ENCODE measurements at regions not wholly inside any gene's neighbourhood (a gene's known extent, or its start where the extent isn't known, plus 50 kb on each side); places are given as distances from the start of the nearest gene placed in this dataset.

DNA sequence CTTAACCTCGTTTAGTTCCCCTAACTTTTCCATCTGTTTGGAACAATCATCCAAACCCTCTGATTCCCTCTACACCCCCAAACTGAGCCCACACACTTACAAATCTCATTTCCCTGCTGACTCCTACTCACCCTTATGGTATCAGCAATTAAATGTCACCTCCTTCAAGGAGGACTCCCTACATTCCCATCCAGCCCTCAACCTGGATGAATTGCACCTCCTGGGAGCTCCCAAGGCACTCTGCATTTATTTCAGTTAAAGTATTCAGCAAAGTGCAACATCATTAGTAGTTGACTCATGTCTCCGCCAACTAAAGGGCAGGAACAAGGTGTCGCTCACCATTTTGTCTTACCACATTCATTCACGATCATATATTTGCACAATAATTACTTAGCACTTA, 353.5 kb downstream of the TMEM114 start:
- Mint-ChIP-seq H3K27ac (no peak overlapping the region), H3K27me3 (ENCODE audit: insufficient read depth) (no peaks in the 10 kb centered on the region), H3K4me1 (ENCODE audit: low read depth) (no peaks in the 10 kb centered on the region), H3K36me3 (ENCODE audit: low read depth) (no peaks in the 10 kb centered on the region), H3K9me3 (peaks cover 26% of the 10 kb centered on the region), H3K4me3 (no peak overlapping the region)
- intact Hi-C loops (cut with micrococcal nuclease): no loop called here
- DNase-seq (ENCODE audit: low spot score): no peak

DNA sequence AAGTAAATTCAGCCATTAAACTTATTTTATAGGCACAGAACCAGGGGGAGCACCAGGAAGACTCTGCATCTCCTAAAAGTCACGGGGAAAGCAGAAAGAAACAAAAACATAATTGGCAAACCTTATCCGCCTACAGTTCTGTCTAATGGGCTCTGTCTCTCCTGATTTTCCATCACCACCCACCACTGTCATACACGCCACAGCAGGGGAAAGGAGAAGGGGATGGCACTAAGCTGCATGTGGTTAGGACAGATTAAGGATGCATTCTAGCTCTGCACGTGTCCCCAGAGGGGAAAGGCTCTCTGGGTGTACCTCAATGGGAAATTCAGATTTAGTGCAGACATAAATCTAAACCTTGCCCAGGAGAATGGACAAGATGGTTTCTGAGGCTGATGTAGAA, 359.8 kb downstream of the TMEM114 start:
- Mint-ChIP-seq H3K36me3 (ENCODE audit: low read depth) (no peaks in the 10 kb centered on the region), H3K4me1 (ENCODE audit: low read depth) (no peaks in the 10 kb centered on the region), H3K4me3 (no peak overlapping the region), H3K27ac (no peak overlapping the region), H3K9me3 (peaks cover 17% of the 10 kb centered on the region), H3K27me3 (ENCODE audit: insufficient read depth) (no peaks in the 10 kb centered on the region)
- intact Hi-C loops (cut with micrococcal nuclease): no loop called here
- DNase-seq (ENCODE audit: low spot score): no peak

DNA sequence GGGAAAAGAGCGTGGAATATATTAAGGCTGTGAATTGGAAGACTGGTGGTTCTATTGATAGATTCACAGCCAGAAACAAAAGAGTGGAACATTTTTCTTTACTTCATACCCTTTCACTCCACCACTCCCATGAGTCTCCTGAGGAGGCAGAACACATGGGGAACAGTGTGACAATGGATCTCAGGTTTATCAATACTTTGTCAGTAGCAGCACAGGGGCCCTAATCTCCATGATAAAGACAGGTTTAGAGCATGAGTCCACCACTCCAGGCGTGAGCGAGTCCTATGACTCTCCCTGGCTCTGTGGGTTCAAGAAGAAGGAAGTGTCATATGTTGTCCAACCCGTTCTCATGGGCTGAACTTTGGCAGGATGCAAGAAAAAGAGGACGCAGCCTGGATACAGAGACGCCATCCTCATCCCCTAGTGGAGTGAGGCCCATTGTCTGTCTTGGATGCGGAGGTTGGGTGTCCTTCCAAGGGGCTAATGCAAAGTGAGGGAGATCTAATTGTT, 361.2 kb downstream of the TMEM114 start:
- H3K4me3 Mint-ChIP-seq: no peak overlapping the region
- intact Hi-C loops (cut with micrococcal nuclease): no loop called here
- peaks cover 19% of the 10 kb centered on the region for H3K9me3 Mint-ChIP-seq
- H3K27ac Mint-ChIP-seq: no peak overlapping the region
- no peaks in the 10 kb centered on the region for H3K27me3 Mint-ChIP-seq (ENCODE audit: insufficient read depth)
- DNase-seq (ENCODE audit: low spot score): no peak
- no peaks in the 10 kb centered on the region for H3K4me1 Mint-ChIP-seq (ENCODE audit: low read depth)
- no peaks in the 10 kb centered on the region for H3K36me3 Mint-ChIP-seq (ENCODE audit: low read depth)

DNA sequence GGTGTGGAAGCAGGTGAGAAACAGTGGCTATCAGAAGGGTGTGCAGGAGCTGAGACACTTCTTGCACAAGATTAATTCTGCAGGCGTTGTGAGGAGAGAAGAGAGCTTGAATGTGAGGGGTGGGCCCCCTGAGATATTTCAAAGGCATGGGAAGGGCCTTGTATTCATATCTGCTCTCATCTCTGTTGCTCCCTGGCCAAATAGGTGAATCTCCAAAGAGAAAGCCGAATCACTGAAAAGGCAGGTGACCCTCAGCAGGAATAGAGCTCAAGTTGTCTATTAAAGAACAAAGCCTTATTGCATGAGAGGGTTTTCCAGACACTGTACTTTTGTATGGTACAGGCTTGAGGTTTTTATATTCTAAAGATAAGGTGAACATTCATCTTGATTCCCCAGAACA, 373.1 kb downstream of the TMEM114 start:
- Mint-ChIP-seq H3K27ac (no peak overlapping the region), H3K4me3 (no peak overlapping the region), H3K9me3 (peaks cover 39% of the 10 kb centered on the region), H3K27me3 (ENCODE audit: insufficient read depth) (no peaks in the 10 kb centered on the region), H3K36me3 (ENCODE audit: low read depth) (no peaks in the 10 kb centered on the region), H3K4me1 (ENCODE audit: low read depth) (no peaks in the 10 kb centered on the region)
- intact Hi-C loops (cut with micrococcal nuclease): no loop called here
- no peak for DNase-seq (ENCODE audit: low spot score)

DNA sequence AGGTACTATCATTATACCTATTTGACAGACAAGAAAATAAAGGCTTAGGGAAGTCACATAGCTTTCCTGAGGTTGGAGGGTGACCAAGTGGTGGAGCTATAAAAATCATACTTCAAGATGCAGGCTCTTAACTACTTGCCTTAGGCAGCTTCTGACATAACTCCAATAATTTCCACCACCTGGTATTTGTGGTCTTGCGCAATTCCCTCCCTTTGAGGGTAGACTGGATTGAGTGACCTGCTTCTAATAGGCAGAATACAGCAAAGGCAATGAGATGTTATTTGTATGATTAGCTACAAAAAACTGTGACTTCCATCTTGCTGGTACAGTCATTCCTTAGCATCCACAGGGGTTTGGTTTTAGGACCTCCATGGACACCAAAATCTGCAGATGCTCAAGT, 385.5 kb downstream of the TMEM114 start:
- no peak overlapping the region for H3K4me3 Mint-ChIP-seq
- H3K4me1 Mint-ChIP-seq (ENCODE audit: low read depth): no peaks in the 10 kb centered on the region
- intact Hi-C loops (cut with micrococcal nuclease): no loop called here
- H3K36me3 Mint-ChIP-seq (ENCODE audit: low read depth): no peaks in the 10 kb centered on the region
- DNase-seq (ENCODE audit: low spot score): no peak
- no peaks in the 10 kb centered on the region for H3K27me3 Mint-ChIP-seq (ENCODE audit: insufficient read depth)
- H3K9me3 Mint-ChIP-seq: peaks cover 12% of the 10 kb centered on the region
- H3K27ac Mint-ChIP-seq: no peak overlapping the region

DNA sequence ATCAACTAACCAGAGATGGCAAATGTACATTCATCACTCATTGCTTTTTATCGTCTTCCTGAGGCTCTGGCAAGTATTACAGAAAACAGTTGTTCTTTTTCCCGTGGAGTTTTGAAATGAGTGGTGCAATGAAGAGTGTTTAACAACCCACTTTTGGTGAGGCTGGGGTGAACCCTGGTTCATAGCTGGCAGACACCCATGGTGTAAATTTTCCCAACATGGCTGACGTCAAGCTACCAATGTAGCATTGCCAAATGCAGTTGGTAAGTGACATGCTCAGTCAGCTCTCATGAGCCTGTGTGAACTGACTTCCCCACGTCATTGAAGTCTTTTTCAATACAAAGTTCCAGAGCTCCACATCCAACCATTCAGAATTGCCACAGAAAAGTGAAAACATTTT, 386.2 kb downstream of the TMEM114 start:
- Mint-ChIP-seq H3K4me3 (no peak overlapping the region), H3K9me3 (peaks cover 12% of the 10 kb centered on the region), H3K27me3 (ENCODE audit: insufficient read depth) (no peaks in the 10 kb centered on the region), H3K4me1 (ENCODE audit: low read depth) (no peaks in the 10 kb centered on the region), H3K27ac (no peak overlapping the region), H3K36me3 (ENCODE audit: low read depth) (no peaks in the 10 kb centered on the region)
- intact Hi-C loops (cut with micrococcal nuclease): no loop called here
- DNase-seq (ENCODE audit: low spot score): no peak

DNA sequence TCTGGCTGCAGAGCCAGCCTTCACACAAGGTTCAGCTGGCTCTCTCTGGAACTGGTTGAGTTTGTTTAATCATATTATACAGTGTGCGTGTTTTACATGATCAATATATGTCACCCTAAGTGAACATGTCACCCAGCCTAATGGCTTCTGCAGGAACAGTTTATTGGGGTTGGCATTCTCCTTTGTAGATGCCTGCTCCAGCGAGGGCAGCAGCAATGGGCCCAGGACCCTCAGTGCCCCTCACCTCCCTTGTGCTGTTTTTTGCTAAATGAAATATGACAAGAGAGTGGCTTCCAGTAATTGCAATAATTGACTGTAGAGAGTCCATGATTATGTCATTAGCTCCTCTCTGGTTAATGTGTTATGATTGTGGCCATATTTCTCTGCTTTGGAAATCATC, 387.2 kb downstream of the TMEM114 start:
- Mint-ChIP-seq H3K36me3 (ENCODE audit: low read depth) (no peaks in the 10 kb centered on the region), H3K27ac (no peak overlapping the region), H3K4me3 (no peak overlapping the region), H3K27me3 (ENCODE audit: insufficient read depth) (no peaks in the 10 kb centered on the region), H3K4me1 (ENCODE audit: low read depth) (no peaks in the 10 kb centered on the region), H3K9me3 (peaks cover 16% of the 10 kb centered on the region)
- DNase-seq (ENCODE audit: low spot score): no peak
- intact Hi-C loops (cut with micrococcal nuclease): no loop called here

DNA sequence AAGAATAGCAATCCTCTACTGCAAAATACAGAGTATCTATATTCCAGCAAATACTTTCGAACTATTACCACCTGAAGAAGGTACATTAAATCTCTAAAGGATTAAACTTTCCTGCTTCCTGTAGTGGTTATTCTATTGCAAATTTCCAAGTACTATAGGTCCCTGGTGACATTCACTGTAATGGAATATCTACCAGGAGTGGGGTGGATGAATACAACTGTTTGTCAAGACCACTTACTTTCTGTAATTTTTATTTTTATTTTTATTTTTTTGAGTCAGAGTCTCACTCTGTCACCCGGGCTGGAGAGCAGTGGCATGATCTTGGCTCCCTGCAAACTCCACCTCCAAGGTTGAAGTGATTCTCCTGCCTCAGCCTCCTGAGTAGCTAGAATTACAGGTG, 389.5 kb downstream of the TMEM114 start:
- Mint-ChIP-seq H3K9me3 (peaks cover 24% of the 10 kb centered on the region), H3K36me3 (ENCODE audit: low read depth) (no peaks in the 10 kb centered on the region), H3K4me3 (no peak overlapping the region), H3K27ac (no peak overlapping the region), H3K4me1 (ENCODE audit: low read depth) (no peaks in the 10 kb centered on the region), H3K27me3 (ENCODE audit: insufficient read depth) (no peaks in the 10 kb centered on the region)
- no peak for DNase-seq (ENCODE audit: low spot score)
- intact Hi-C loops (cut with micrococcal nuclease): no loop called here

DNA sequence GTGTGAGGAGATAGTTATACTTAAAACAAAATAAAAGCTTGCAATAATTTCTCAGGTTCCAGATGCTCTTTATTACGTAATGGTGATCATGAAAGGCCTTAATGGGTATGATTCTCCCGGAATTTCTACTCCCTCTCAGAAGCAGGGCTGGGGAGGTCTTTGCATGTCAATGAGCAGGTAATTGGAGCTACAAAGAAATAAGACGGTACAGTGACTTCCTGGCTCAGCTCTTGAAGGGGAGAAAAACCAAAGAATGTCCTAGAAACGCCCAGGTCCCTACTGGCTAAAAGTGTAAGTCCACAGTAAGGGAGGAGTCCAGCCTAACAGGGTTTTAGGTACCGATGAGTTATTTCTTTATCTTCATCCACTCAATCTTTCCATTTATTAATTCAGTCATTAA, 390.9 kb downstream of the TMEM114 start:
- peaks cover 24% of the 10 kb centered on the region for H3K9me3 Mint-ChIP-seq
- H3K27ac Mint-ChIP-seq: no peak overlapping the region
- no peak for DNase-seq (ENCODE audit: low spot score)
- intact Hi-C loops (cut with micrococcal nuclease): no loop called here
- H3K36me3 Mint-ChIP-seq (ENCODE audit: low read depth): no peaks in the 10 kb centered on the region
- H3K4me3 Mint-ChIP-seq: no peak overlapping the region
- H3K27me3 Mint-ChIP-seq (ENCODE audit: insufficient read depth): no peaks in the 10 kb centered on the region
- H3K4me1 Mint-ChIP-seq (ENCODE audit: low read depth): no peaks in the 10 kb centered on the region

DNA sequence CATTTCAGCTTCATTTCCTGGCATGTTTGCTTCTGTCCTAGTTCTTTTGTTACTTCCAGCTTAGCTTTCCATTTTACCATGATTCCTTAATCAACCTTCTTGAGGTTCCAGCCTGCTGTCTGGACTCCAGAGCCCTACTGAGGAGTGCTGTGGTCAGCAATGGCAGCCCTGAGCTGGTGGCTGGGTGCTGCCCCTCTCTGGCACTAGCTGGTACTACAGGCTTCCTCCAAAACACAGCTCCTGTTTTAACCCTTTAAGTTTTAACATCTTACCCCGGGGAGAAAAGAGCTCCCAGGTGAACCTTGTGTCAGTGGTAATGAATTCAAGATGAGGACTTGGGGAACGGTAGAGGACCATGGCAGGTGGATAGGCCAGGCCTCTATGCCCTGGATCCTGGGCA, 395.5 kb downstream of the TMEM114 start:
- intact Hi-C loops (cut with micrococcal nuclease): no loop called here
- Mint-ChIP-seq H3K4me1 (ENCODE audit: low read depth) (no peaks in the 10 kb centered on the region), H3K27ac (no peak overlapping the region), H3K36me3 (ENCODE audit: low read depth) (no peaks in the 10 kb centered on the region), H3K9me3 (peaks cover 18% of the 10 kb centered on the region), H3K27me3 (ENCODE audit: insufficient read depth) (no peaks in the 10 kb centered on the region), H3K4me3 (no peak overlapping the region)
- DNase-seq (ENCODE audit: low spot score): no peak

DNA sequence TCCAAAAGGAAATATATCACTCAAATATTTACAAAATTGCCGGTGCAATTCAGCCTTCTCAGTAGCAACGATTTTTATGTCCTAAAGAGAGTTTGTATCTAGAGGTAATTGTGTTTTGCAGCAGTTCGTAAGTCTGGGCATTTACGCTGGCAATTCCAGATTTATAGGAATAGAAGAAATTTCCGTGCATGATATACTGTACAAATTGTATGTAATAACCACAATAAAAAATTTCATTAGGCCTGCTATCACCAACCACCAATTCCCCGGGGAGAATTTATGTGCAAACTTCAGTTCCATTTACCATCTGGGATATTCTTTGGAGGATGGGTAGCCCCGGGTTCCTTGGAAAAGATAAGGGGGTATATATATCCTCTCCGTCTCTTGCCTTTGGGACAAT, 401.5 kb downstream of the TMEM114 start:
- Mint-ChIP-seq H3K4me3 (no peak overlapping the region), H3K4me1 (ENCODE audit: low read depth) (no peaks in the 10 kb centered on the region), H3K36me3 (ENCODE audit: low read depth) (no peaks in the 10 kb centered on the region), H3K9me3 (peaks cover 29% of the 10 kb centered on the region), H3K27me3 (ENCODE audit: insufficient read depth) (no peaks in the 10 kb centered on the region), H3K27ac (no peak overlapping the region)
- no peak for DNase-seq (ENCODE audit: low spot score)
- intact Hi-C loops (cut with micrococcal nuclease): no loop called here

DNA sequence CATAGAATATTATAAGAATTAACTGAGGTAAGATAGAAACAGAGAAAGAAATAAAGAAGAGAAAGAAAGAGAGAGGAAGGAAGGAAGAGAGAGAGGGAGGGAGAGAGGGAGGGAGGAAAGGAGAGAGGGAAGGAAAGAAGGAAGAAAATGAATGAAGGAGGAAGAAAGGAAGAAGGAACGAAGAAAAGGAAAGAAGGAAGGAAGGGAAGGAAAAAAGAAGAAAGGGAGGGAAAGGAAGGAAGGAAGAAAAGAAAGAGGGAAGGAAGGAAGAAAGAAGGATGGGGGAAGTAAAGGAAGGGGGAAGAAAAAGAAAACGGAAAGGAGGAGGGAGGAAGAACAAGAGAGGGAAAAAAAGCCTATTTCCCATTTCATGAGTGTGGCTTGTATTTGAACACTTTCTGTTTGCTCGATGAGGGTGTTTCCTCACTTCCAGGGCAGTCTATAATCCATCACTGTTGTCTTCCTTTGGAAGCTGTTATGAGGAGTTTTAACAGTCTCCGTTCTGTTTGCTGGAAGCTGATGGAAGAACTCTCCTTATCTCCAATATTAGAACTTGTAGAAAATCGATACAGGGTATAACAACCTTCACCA, 402.4 kb downstream of the TMEM114 start:
- Mint-ChIP-seq H3K4me1 (ENCODE audit: low read depth) (no peaks in the 10 kb centered on the region), H3K4me3 (no peak overlapping the region), H3K36me3 (ENCODE audit: low read depth) (no peaks in the 10 kb centered on the region), H3K27me3 (ENCODE audit: insufficient read depth) (no peaks in the 10 kb centered on the region), H3K27ac (no peak overlapping the region), H3K9me3 (peaks cover 35% of the 10 kb centered on the region)
- DNase-seq (ENCODE audit: low spot score): no peak
- intact Hi-C loops (cut with micrococcal nuclease): no loop called here

DNA sequence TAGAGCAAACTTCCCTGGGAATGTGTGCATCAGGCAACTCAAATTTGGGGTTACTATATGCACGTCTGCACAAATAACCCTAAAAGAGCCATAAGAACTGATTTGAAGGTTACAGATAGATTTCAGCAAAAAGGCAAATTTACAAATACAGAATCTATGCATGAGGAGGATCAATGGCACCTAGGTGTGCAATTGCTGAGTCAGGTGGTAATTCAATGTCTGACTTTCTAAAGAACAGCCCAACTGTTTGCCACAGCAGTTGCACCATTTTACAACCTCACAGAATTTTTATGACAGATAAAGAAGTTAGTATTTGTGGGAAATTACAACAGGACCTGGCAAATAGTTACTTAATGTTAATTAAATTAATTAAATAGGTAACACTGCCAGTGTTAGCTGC, 405.5 kb downstream of the TMEM114 start:
- intact Hi-C loops (cut with micrococcal nuclease): no loop called here
- H3K4me3 Mint-ChIP-seq: no peak overlapping the region
- no peaks in the 10 kb centered on the region for H3K27me3 Mint-ChIP-seq (ENCODE audit: insufficient read depth)
- no peak for DNase-seq (ENCODE audit: low spot score)
- H3K4me1 Mint-ChIP-seq (ENCODE audit: low read depth): no peaks in the 10 kb centered on the region
- H3K27ac Mint-ChIP-seq: no peak overlapping the region
- no peaks in the 10 kb centered on the region for H3K36me3 Mint-ChIP-seq (ENCODE audit: low read depth)
- peaks cover 29% of the 10 kb centered on the region for H3K9me3 Mint-ChIP-seq
